ENCODE measurements at regions not wholly inside any gene's neighbourhood (a gene's known extent, or its start where the extent isn't known, plus 50 kb on each side); places are given as distances from the start of the nearest gene placed in this dataset.

GRCh38 chr5:1743061-1743768, 56.4 kb downstream of the MRPL36 start:
- Histone ChIP-seq H3K27me3 (replicated peaks; ENCODE audit: insufficient read depth) (peaks cover 5% of the 10 kb centered on the region; the same call in 1 of the 2 replicates), H3K27ac (no peak overlapping the region), H3K4me2 (ENCODE audit: unreplicated experiment) (no peak overlapping the region), H3K79me2 (ENCODE audit: insufficient read depth) (no peaks in the 10 kb centered on the region), H3K9me3 (ENCODE audit: low read depth) (no peaks in the 10 kb centered on the region), H4K20me1 (ENCODE audit: insufficient read depth) (no peaks in the 10 kb centered on the region), H3K36me3 (ENCODE audit: low read depth) (no peaks in the 10 kb centered on the region), H3K4me1 (ENCODE audit: insufficient read depth) (no peaks in the 10 kb centered on the region), H3K4me3 (no peak overlapping the region), H2AFZ (no peak overlapping the region), H3K9me2 (ENCODE audit: insufficient read depth) (no peaks in the 10 kb centered on the region), H3F3A (ENCODE audit: insufficient read depth) (no peaks in the 10 kb centered on the region), H3K9ac (no peak overlapping the region)
- WGBS, 2 experiments (ENCODE audit: low coverage in 1 of 2, low lambda C conversion rate in 2 of 2, missing lambda C conversion rate in 2 of 2), result 16 to 23% methylated on average over 5 of the region's 5 CpGs
- DNase-seq, result no peak
- in situ Hi-C loops (cut with MboI), result no loop called here
- TF ChIP-seq EZH2 (IDR thresholded peaks at IDR 0.05; ENCODE audit: insufficient read depth, poor library complexity, severe bottlenecking) (no peak), EZH2phosphoT487 (IDR thresholded peaks at IDR 0.05; ENCODE audit: insufficient read depth, low read depth) (no peak)

GRCh38 chr5:1737790-1738405, 61.7 kb downstream of the MRPL36 start:
- no peaks in the 10 kb centered on the region for H3K36me3 ChIP-seq (ENCODE audit: low read depth)
- no peak overlapping the region for H2AFZ ChIP-seq
- DNase-seq, result peak; percentile 41
- H3K4me3 ChIP-seq, result no peak overlapping the region
- H3K27ac ChIP-seq, result no peak overlapping the region
- H3K9me3 ChIP-seq (ENCODE audit: low read depth), result no peaks in the 10 kb centered on the region
- no peak overlapping the region for H3K9ac ChIP-seq
- no peaks in the 10 kb centered on the region for H3K4me1 ChIP-seq (ENCODE audit: insufficient read depth)
- in situ Hi-C loops (cut with MboI), result no loop called here
- WGBS, 2 experiments (ENCODE audit: low coverage in 1 of 2, low lambda C conversion rate in 2 of 2, missing lambda C conversion rate in 2 of 2), result 27 to 30% methylated on average over 3 of the region's 3 CpGs
- TF ChIP-seq EZH2phosphoT487 (IDR thresholded peaks at IDR 0.05; ENCODE audit: insufficient read depth, low read depth) (no peak), EZH2 (IDR thresholded peaks at IDR 0.05; ENCODE audit: insufficient read depth, poor library complexity, severe bottlenecking) (no peak)
- no peaks in the 10 kb centered on the region for H3K79me2 ChIP-seq (ENCODE audit: insufficient read depth)
- H4K20me1 ChIP-seq (ENCODE audit: insufficient read depth), result no peaks in the 10 kb centered on the region
- peaks cover 5% of the 10 kb centered on the region; the same call in 1 of the 2 replicates for H3K27me3 ChIP-seq (replicated peaks; ENCODE audit: insufficient read depth)
- no peaks in the 10 kb centered on the region for H3K9me2 ChIP-seq (ENCODE audit: insufficient read depth)
- H3F3A ChIP-seq (ENCODE audit: insufficient read depth), result no peaks in the 10 kb centered on the region
- no peak overlapping the region for H3K4me2 ChIP-seq (ENCODE audit: unreplicated experiment)

- no peak for TF ChIP-seq EZH2 (IDR thresholded peaks at IDR 0.05; ENCODE audit: insufficient read depth, poor library complexity, severe bottlenecking)
- TF ChIP-seq EZH2phosphoT487 (IDR thresholded peaks at IDR 0.05; ENCODE audit: insufficient read depth, low read depth), result no peak
- Histone ChIP-seq H3K27me3 (replicated peaks; ENCODE audit: insufficient read depth) (peaks cover 5% of the 10 kb centered on the region; the same call in 1 of the 2 replicates), H3K4me3 (no peak overlapping the region), H4K20me1 (ENCODE audit: insufficient read depth) (no peaks in the 10 kb centered on the region), H2AFZ (no peak overlapping the region), H3K9ac (no peak overlapping the region), H3K36me3 (ENCODE audit: low read depth) (no peaks in the 10 kb centered on the region), H3F3A (ENCODE audit: insufficient read depth) (no peaks in the 10 kb centered on the region), H3K27ac (no peak overlapping the region), H3K4me1 (ENCODE audit: insufficient read depth) (no peaks in the 10 kb centered on the region), H3K9me3 (ENCODE audit: low read depth) (no peaks in the 10 kb centered on the region), H3K9me2 (ENCODE audit: insufficient read depth) (no peaks in the 10 kb centered on the region), H3K79me2 (ENCODE audit: insufficient read depth) (no peaks in the 10 kb centered on the region), H3K4me2 (ENCODE audit: unreplicated experiment) (no peak overlapping the region)
- in situ Hi-C loops (cut with MboI), result no loop called here
- DNase-seq, result no peak
- WGBS, 2 experiments (ENCODE audit: low coverage in 1 of 2, low lambda C conversion rate in 2 of 2, missing lambda C conversion rate in 2 of 2), result 36 to 56% methylated on average over 13 to 15 of the region's 15 CpGs
Observed at GRCh38 chr5:1736889-1737711, 62.5 kb downstream of the MRPL36 start.

- DNase-seq, result no peak
- Histone ChIP-seq H3K27me3 (replicated peaks; ENCODE audit: insufficient read depth) (peaks cover 5% of the 10 kb centered on the region; the same call in 1 of the 2 replicates), H3K79me2 (ENCODE audit: insufficient read depth) (no peaks in the 10 kb centered on the region), H3K4me1 (ENCODE audit: insufficient read depth) (no peaks in the 10 kb centered on the region), H3K4me2 (ENCODE audit: unreplicated experiment) (no peak overlapping the region), H3K9ac (no peak overlapping the region), H3K9me3 (ENCODE audit: low read depth) (no peaks in the 10 kb centered on the region), H3K27ac (no peak overlapping the region), H3K4me3 (no peak overlapping the region), H3K36me3 (ENCODE audit: low read depth) (no peaks in the 10 kb centered on the region), H3K9me2 (ENCODE audit: insufficient read depth) (no peaks in the 10 kb centered on the region), H2AFZ (no peak overlapping the region), H3F3A (ENCODE audit: insufficient read depth) (no peaks in the 10 kb centered on the region), H4K20me1 (ENCODE audit: insufficient read depth) (no peaks in the 10 kb centered on the region)
- WGBS, 2 experiments (ENCODE audit: low coverage in 1 of 2, low lambda C conversion rate in 2 of 2, missing lambda C conversion rate in 2 of 2), result 46 to 55% methylated on average over 4 of the region's 4 CpGs
- in situ Hi-C loops (cut with MboI), result no loop called here
- TF ChIP-seq EZH2phosphoT487 (IDR thresholded peaks at IDR 0.05; ENCODE audit: insufficient read depth, low read depth), result no peak
- no peak for TF ChIP-seq EZH2 (IDR thresholded peaks at IDR 0.05; ENCODE audit: insufficient read depth, poor library complexity, severe bottlenecking)
Observed at GRCh38 chr5:1736065-1736464, 63.6 kb downstream of the MRPL36 start.

Measured in GM23248 (cell line).